ENCODE measurements at regions not wholly inside any gene's neighbourhood (a gene's known extent, or its start where the extent isn't known, plus 50 kb on each side); places are given as distances from the start of the nearest gene placed in this dataset.

- no peak for TF ChIP-seq CTCF (IDR thresholded peaks at IDR 0.05)
- TF ChIP-seq EP300 (IDR thresholded peaks at IDR 0.05), result no peak
These were observed 67.7 kb upstream of the ANO3 start for GRCh38 chr11:26264266-26264665.
